Activated CD4-positive, alpha-beta T cell treated with anti-CD3 and anti-CD28 coated beads for 48 hours (primary cell): ENCODE measurements at regions not wholly inside any gene's neighbourhood (a gene's known extent, or its start where the extent isn't known, plus 50 kb on each side); places are given as distances from the start of the nearest gene placed in this dataset.

Source experiments
- DNase-seq: peaks from one replicate; pipeline ENCODE4 v3.0.0-alpha.2; 2020

DNA sequence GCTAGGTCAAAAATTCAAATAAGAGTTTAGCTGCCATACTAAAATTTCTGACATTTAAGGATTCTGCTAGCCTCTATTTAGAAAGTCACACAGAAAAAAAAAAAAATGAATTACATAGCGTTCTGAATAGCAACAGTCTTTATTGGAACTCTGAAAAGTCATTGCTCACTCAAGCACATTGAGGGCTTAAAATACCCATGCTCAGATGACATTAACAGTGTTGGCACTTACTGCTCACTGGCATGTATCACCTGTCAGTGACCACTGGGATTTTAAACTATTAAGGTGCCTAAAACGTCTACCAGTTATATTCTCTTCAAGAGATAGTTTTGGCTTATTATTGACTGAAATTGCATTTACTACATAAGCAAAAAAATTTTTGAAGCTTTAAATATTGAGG lies 468.0 kb upstream of the SPHKAP start:
- DNase-seq, result no peak

DNA sequence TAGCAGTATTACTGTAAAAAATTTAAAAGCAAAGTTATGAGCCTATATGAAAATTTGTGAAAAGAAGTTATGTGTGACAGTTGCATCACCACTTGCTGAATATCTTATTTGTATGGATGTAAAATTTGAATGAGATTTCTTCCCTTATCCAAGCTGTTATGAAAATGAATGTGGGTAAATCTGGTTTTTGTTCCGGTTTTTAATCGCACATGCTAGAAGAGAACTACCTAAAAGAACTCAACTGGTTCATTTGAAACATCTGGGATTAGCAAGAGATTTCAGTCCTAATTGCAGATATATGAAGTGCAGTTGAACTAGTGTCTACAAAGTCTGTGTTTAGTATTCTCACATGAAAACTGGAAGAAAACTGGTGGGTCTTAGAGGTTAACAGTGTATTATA lies 467.1 kb upstream of the SPHKAP start:
- DNase-seq, result no peak

DNA sequence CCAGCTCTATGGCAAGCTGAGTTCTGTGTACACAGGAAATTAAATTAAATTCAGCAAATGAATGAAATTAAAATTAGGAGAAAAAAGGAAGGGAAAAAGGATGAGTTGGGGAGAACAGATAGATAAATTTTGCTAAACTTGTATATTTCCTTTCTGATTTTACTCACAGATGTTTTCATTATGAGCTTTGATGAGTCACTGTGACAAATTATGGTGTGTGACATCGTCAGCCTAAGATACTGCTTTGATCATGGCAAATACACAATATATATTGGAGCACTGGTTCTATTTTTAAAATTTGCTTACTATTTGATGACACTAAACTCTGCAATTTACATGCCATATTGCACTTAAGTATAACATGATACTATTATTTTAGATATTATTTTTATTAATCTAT lies 464.6 kb upstream of the SPHKAP start:
- DNase-seq, result no peak

DNA sequence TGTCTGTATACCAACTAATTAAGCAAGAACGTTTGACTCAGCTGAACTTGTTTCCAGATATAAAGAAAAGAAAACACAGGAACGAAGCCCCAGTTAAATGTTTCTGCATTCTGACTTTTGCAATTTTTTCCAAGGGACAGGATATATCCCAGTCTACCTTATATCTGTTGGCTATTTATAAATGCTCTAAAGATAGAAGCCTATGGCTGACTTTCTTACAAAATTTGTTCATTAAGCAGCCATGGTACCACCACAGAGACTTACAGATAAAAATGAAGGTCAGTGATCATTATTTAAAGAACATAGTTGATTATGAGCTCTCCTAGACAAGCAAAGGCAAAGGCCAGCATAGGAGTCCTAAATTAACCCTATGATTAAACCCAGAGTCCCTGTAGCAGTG lies 462.7 kb upstream of the SPHKAP start:
- DNase-seq, result no peak

- no peak for DNase-seq
These were observed 461.4 kb upstream of the SPHKAP start for GRCh38 chr2:228642861-228643260.

- DNase-seq, result no peak
These were observed 449.3 kb upstream of the SPHKAP start for GRCh38 chr2:228630786-228631185.

GRCh38 chr2:228629251-228629650 lies 447.8 kb upstream of the SPHKAP start:
- no peak for DNase-seq

DNA sequence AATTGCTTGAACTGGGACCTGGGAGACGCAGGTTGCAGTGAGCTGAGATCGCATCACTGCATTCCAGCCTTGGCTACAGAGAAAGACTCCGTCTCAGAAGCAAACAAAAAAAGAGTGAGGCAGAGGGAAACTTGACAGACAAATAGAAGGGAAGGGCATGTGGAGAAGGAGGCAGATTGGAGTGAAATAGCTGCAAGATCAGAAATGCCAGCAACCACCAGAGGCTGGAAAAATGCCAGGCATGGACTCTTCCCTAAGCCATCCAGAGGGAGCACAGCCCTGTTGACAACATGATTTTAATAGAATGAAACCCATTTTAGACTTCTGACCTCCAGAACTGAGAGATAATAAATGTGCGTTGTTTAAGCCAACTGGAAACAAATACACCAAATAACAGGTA lies 447.2 kb upstream of the SPHKAP start:
- no peak for DNase-seq

DNA sequence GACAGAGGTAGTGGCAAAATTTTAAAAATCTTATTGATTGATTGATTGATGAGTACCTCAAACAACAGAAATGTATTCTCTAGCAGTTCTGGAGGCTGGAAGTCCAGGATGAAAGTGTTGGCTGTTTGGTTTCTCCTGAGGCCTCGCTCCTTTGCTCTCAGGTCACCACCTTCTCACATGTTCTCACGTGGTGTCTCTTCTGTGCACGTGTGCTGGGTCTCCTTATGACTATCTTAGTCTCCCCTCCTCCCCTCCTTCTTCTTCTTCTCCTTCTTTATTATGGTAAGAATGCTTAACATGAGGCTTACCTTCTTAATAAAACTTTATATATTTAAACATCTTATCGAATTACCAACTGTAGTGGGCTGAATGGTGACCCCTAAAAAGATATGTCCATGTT lies 446.0 kb upstream of the SPHKAP start:
- DNase-seq, result no peak

- no peak for DNase-seq
These were observed 444.0 kb upstream of the SPHKAP start for GRCh38 chr2:228625481-228625880.

GRCh38 chr2:228624733-228625132 lies 443.2 kb upstream of the SPHKAP start:
- no peak for DNase-seq

DNA sequence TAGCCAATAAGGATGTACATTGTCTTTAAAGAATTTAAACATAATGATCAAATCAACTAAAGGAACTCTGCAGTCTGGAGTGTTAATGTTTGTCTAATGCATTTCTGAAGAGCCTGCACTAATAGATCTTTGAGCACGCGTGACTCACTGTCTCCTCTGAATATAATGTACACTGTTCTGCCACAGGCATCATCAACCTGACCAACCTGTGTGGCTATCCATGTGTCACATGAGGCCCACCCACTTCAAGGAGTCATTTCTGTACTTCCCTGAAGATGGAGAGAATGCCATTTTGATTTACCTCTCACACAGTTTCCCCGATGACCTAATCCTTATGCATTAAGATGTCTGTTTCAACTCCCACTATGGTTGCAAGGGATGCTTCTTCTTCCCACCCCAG lies 434.0 kb upstream of the SPHKAP start:
- no peak for DNase-seq

DNA sequence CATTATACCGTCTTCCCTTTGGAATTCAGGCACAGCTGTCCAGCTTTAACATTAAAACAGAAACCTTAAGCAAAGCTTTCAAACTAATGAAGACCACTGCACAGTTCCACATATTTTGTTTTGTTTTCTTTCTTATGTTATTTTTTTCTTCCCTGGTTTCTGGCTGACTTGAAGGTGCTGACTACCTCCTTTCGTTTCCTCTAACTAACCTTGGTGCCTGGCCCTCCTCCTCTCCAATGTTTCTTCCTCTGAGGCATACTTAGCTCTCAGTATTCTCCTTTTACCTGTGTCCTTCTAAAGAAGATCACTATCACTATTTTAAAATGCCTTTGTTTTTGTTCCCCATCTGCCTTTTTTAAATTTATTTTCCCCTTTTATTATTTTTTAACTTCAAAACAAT lies 433.3 kb upstream of the SPHKAP start:
- DNase-seq, result no peak

- DNase-seq, result peak; percentile 8
These were observed 431.8 kb upstream of the SPHKAP start for GRCh38 chr2:228613133-228613850.

- no peak for DNase-seq
These were observed 429.7 kb upstream of the SPHKAP start for GRCh38 chr2:228611171-228611570.

- DNase-seq, result no peak
These were observed 420.8 kb upstream of the SPHKAP start for GRCh38 chr2:228602288-228602687.

DNA sequence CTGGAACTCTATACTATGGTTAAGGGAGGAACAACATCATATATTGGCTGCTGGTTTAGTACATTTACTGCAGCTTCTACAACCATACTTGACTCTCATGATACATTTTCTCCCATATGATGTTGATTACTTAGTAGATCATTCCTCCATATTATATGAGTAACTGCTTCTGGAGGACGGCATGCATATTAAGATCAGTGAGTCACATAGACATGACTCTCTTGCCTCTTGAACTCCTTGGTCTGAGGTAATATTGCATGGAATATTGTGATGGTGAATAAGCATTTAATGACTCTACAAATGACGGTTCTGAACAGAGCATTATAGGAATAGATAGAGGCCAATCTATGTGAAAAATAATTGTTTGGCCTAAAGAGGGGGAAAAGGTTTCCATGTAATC lies 418.8 kb upstream of the SPHKAP start:
- DNase-seq, result no peak

DNA sequence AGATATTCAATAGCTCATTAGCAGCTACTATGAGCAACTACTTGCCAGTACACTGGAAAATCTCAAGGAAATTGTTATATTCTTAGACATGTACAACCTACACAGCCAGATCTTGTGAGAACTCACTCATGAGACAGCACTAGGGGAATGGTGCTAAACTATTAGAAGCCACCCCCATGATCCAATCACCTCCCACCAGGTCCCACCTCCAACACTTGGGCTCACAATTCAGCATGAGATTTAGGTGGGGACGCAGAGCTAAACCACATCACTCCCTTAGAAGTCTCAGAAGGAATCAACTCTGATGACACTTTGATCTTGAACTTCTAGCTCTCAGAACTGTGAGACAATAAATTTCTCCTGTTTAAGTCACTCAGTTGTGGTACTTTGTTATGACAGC lies 418.3 kb upstream of the SPHKAP start:
- DNase-seq, result no peak

DNA sequence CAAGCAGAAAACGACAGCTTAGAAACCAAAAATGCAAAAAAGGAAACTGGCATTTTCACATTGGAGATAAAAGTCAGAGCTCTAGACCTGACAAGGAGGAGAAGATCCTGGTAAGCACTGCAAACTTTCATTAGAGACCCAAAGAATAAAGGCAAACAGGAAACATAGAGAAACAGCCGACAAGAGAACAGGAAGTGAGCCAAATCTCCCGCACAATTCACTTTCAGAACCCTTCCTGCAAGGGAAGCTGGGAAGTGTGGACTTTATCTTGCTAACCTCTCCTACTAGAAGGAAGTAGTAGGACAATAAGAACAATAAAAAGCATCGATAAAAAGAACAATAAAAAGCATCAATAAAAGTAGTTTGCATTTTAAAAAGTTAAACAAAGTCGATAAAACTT lies 417.8 kb upstream of the SPHKAP start:
- no peak for DNase-seq

DNA sequence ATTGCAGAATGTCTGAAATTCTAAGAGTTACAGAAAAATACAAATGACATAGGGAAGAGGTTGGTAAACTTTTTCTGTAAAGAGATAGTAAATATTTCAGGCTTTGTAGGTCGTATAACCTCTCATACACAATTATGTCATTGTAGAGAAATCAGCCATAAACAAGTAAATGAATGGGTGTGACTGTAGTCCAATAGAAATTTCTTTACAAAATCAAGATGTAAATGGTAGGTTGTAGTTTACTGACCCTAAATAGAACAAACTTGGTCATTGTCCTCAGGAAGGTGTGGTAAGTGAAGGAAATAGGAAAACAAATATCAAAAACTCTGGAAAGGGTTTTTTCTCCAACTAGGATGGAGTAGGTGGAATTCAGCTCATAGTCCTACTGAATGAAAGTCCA lies 415.5 kb upstream of the SPHKAP start:
- no peak for DNase-seq

DNA sequence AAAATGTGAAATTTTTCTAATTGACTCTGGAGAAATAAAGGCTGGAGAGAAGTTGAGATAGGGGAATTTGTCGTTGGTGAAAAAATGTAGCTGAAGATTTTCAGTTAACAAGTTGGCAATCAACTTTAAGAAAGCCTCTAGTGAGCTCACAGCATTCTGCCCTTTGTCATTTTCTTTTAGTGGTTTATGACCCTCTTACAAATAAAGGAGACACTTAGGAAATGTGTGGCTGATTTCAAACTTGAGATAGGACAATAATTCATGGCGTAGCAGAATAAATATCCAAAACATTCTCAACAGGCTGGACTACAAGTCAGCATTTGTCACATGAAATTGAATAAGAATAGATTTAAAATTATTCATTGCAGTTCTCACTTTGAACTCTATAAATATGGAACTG lies 412.5 kb upstream of the SPHKAP start:
- no peak for DNase-seq

DNA sequence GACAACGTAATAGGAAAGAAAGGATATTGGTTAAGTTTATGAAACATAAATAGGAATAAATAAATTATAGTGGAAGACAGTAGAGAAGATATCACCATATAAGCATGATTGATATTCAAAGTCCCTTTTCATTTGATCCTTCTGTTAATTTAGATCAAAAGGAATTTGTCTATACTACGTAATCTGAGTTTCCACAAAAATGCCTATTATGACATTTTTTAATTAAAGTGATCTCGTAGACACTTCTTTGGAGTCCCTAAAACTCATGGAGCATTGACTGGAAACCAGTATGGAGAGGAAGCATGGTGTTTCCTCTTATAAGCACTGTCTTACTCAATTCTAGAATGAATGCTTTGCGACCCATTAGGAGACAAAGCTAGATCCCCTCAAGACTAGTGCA lies 411.4 kb upstream of the SPHKAP start:
- DNase-seq, result no peak

- no peak for DNase-seq
These were observed 409.2 kb upstream of the SPHKAP start for GRCh38 chr2:228590681-228591080.

GRCh38 chr2:228589115-228589514 lies 407.6 kb upstream of the SPHKAP start:
- DNase-seq, result no peak

GRCh38 chr2:228581731-228582130 lies 400.2 kb upstream of the SPHKAP start:
- no peak for DNase-seq

DNA sequence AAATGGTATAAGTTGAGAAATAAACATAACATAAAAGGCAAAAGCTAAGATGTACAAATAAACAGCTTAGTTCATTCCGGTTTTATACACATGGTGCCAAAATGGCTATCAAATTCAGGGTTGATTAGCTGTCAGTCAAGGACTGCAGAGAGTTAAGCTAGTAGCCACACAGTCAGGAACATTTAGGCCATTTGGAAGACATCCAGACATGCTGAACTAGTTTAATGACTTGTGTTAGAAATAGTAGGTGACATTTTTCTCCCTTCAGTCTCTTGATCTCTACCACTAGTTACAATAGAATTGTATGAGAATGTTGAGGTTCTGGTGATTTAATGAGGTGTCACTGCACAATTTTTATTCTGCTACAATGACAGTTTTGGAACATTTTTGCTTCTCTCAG lies 394.4 kb upstream of the SPHKAP start:
- no peak for DNase-seq
